ENCODE measurements at regions not wholly inside any gene's neighbourhood (a gene's known extent, or its start where the extent isn't known, plus 50 kb on each side); places are given as distances from the start of the nearest gene placed in this dataset.
A peak's percentile ranks its signal among the peaks of the same experiment; 100 is the strongest.

DNA sequence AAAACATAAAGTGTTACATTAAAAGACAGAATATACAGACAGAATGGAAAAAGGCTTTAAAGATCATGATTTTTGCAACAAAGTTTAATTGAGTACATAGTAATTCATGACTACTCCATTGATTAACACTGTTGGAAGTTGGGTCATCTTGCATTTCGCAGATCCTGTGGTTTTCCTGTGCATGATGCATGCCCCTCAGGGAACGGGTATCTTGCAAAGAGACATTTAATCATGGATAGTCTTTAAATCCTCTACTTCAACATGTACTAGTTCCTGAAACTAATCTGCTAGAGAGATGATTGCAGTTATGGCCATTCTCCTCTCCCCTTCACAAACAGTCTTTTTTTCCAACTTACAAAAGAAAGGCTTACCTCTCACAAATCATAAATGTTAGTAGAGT lies 155.6 kb upstream of the DSEL start:
- H3K4me3 ChIP-seq (ENCODE audit: low read depth, low read length) = no peak overlapping the region
- no peak for DNase-seq (ENCODE audit: low read depth)
- TF ChIP-seq, protein P1, sequence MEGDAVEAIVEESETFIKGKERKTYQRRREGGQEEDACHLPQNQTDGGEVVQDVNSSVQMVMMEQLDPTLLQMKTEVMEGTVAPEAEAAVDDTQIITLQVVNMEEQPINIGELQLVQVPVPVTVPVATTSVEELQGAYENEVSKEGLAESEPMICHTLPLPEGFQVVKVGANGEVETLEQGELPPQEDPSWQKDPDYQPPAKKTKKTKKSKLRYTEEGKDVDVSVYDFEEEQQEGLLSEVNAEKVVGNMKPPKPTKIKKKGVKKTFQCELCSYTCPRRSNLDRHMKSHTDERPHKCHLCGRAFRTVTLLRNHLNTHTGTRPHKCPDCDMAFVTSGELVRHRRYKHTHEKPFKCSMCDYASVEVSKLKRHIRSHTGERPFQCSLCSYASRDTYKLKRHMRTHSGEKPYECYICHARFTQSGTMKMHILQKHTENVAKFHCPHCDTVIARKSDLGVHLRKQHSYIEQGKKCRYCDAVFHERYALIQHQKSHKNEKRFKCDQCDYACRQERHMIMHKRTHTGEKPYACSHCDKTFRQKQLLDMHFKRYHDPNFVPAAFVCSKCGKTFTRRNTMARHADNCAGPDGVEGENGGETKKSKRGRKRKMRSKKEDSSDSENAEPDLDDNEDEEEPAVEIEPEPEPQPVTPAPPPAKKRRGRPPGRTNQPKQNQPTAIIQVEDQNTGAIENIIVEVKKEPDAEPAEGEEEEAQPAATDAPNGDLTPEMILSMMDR (conservative IDR thresholded peaks at IDR 0.05; ENCODE audit: low read depth, low read length) = no peak

DNA sequence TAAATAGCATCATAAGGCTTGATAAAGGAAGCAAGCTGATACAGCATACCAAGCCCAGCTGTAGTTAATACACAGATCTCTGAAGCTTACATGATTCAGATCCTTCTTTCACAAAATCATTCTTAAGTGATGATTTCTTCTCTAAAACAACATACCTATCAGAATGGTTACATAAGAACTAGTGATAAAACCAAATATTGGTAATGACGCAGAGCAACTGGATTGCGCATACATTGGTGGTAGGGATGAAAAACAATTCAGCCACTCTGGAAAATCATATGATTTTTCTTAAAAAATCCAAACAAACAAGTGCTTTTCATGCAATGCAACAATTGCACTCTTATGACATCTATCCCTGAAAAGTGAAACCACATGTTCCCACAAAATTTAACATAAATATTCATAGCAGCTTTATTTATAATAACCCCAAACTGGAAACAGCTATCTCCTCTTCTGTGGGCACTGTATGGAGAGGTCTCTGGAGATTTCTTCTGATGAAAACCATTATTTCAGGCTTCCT lies 153.6 kb upstream of the DSEL start:
- no peak overlapping the region for H3K4me3 ChIP-seq (ENCODE audit: low read depth, low read length)
- TF ChIP-seq, protein P1 (conservative IDR thresholded peaks at IDR 0.05; ENCODE audit: low read depth, low read length) = no peak
- DNase-seq (ENCODE audit: low read depth) = no peak

DNA sequence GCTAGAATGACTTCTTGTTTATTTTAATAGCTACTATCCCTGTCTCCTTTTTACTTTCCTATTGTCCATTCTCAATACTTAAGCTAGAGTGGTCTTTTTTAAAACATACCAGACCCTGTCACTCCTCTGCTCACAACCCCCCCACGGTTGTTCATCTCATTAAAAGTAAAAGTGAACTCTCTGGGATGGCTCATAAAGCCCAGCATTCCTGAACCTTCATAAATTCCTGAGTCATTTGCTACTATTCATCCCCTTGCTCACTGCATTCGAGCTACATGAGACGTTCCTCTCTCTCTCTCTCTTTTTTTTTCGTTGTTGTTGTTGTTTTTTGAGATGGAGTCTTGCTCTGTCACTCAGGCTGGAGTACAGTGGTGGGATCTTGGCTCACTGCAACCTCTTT lies 148.7 kb upstream of the DSEL start:
- peak; percentile 9 for DNase-seq (ENCODE audit: low read depth)
- TF ChIP-seq, protein P1 (conservative IDR thresholded peaks at IDR 0.05; ENCODE audit: low read depth, low read length) = no peak
- H3K4me3 ChIP-seq (ENCODE audit: low read depth, low read length) = no peak overlapping the region

DNA sequence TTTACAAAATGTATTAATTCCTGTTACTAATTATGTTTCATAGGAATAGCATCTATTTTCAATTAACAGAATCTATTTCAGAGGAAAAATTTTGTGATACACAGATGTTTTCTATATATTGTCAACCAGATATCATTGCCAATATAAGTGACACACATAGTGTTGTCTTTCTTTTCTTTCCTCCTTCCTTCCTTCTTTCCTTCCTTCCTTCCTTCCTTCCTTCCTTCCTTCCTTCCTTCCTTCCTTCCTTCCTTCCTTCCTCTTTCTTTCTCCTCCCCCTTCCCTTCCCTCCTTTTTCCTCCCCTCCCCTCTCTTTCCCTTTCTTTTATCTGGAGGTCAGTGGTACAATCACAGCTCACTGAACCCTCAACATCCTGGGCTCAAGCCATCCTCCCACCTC lies 146.5 kb upstream of the DSEL start:
- TF ChIP-seq, protein P1 (conservative IDR thresholded peaks at IDR 0.05; ENCODE audit: low read depth, low read length) = no peak
- DNase-seq (ENCODE audit: low read depth) = no peak

DNA sequence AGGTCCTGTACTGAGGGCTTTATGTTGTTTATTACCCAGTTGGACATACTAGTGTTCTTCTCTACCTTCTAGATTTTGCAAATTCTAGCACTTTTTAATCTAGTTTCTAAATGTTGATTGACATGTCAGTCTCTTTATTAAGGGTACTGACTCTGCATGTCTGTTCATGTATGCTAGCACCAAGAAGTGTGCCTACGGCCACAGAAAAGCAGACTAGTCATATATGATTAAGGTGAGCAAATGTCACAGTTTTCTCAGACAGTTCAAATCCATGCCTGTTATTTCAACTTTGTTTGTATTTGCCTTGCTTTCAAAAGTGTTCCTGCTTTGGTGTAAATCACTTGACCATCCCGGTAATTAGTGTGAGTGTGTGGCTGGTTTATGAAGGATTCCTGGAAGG lies 145.0 kb upstream of the DSEL start:
- DNase-seq (ENCODE audit: low read depth) = no peak
- H3K4me3 ChIP-seq (ENCODE audit: low read depth, low read length) = no peak overlapping the region
- TF ChIP-seq, protein P1 (conservative IDR thresholded peaks at IDR 0.05; ENCODE audit: low read depth, low read length) = no peak

More for the DNA sequence above, 146.5 kb upstream of the DSEL start:
- no peak overlapping the region for H3K4me3 ChIP-seq (ENCODE audit: low read depth, low read length)

DNA sequence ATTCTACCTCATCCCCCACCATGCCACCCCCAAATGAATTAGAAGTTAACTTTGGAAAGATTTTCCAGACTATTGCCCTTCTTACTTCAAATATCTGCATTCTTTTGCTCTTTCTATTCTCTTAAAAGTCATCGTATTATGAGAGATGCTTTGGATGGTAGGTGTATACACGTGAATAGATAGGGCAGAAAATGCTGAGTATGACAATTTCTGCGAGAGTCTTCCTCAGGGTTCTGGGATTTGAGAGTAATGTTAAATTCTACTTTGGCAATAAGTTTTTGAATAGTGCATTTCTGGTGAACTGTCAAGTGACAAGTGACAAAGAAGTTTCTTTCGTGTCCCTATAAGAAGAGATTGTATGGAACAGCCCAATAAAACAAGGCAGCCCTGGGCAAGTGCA lies 137.6 kb upstream of the DSEL start:
- TF ChIP-seq, protein P1 (conservative IDR thresholded peaks at IDR 0.05; ENCODE audit: low read depth, low read length) = no peak
- no peak for DNase-seq (ENCODE audit: low read depth)
- no peak overlapping the region for H3K4me3 ChIP-seq (ENCODE audit: low read depth, low read length)

DNA sequence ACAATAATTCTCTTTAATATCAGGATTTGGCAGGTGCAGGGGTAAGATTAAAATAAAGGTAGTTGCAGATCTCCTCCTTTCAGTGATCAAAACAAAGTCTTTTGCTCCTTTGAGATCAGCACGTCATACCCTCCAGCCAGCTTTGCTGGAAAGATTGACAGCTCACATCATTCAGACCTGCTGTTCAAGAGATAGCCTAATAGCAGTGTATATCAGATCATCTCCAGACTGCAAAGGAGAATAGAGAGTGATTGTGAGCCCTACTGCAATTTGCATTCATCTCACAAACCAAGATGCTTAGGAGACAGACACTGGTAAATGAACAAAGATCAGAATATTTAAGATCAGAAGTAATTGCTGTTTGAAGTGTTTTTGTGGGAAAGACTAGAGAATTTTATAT lies 135.8 kb upstream of the DSEL start:
- TF ChIP-seq, protein P1 (conservative IDR thresholded peaks at IDR 0.05; ENCODE audit: low read depth, low read length) = no peak
- no peak overlapping the region for H3K4me3 ChIP-seq (ENCODE audit: low read depth, low read length)
- no peak for DNase-seq (ENCODE audit: low read depth)

Data from epithelial cell of proximal tubule (primary cell).